Heart left ventricle (tissue), 13 donors: ENCODE measurements at regions not wholly inside any gene's neighbourhood (a gene's known extent, or its start where the extent isn't known, plus 50 kb on each side); places are given as distances from the start of the nearest gene placed in this dataset.

ENCODE experiments used
- POLR2A ChIP-seq, 2 donors: fragments of 450-650 bp; IDR thresholded peaks; one replicate each; pipeline ENCODE4 v1.6.1; 2017; ENCODE audit warnings: antibody characterized with exemption in 2 of 2, mild to moderate bottlenecking in 2 of 2, moderate library complexity in 2 of 2
- TF ChIP-seq, protein P1 (sequence below), 12 donors: fragments of 200-600 bp; sonication (generic) in 4 of 12; IDR thresholded peaks; one replicate each; pipeline versions ENCODE4 v1.5.0 to v1.8.0; 2018 to 2022; ENCODE audit warnings: antibody characterized with exemption in 12 of 12, mild to moderate bottlenecking in 5 of 12
- donor health status: ischemic (EF 13 %, LVEDD 7.1; RV severe dilation, severe dysfunction).
- donor health status: DM: no; HTN: yes; CAD: no.
- donor health status: DM: no; HTN: no; CAD: no.
- donor health status: ischemic (EF 25% LVEDD 6.9; RV normal size, moderate dysfunction).
- donor health status: ischemic (EF 25% LVEDD 5.7; RV mildly dilated, moderate dysfunction).
- donor health status: ischemic (EF 35%, LVEDD 5.7; RV mildly dilated, moderate dysfunction).
- donor health status: nonischemic (EF 11% LVEDD 7.7; RV severe dilation, severe dysfunction).
- donor health status: DM: yes; HTN: yes; CAD: no.
- donor health status: PGD.
- donor health status: ischemic (EF 29% LVEDD 5.4; RV normal size, mild dysfunction).
- donor health status: nonischemic (EF 23%, LVEDD 6.1; RV moderate dilation, normal function).

DNA sequence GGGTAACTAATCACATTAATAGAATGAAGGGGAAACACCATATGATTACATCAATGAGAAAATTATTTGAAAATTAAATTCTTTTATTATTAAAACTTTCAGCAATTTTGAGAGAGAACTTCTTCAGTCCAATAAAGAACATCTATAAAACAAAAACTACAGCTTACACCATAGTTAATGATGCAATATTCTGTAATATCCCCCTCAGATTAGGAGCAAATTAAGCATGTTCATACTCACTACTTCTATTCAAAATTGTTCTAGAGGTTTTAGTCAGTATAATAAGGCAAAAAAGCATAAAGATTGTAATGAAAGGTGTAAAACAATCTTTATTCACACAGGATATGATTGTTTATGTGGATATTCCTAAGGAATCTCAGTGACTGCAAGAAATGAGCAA is 465.4 kb downstream of the CD109 start:
- no peak for TF ChIP-seq POLR2A (IDR thresholded peaks at IDR 0.05)
- TF ChIP-seq, protein P1, sequence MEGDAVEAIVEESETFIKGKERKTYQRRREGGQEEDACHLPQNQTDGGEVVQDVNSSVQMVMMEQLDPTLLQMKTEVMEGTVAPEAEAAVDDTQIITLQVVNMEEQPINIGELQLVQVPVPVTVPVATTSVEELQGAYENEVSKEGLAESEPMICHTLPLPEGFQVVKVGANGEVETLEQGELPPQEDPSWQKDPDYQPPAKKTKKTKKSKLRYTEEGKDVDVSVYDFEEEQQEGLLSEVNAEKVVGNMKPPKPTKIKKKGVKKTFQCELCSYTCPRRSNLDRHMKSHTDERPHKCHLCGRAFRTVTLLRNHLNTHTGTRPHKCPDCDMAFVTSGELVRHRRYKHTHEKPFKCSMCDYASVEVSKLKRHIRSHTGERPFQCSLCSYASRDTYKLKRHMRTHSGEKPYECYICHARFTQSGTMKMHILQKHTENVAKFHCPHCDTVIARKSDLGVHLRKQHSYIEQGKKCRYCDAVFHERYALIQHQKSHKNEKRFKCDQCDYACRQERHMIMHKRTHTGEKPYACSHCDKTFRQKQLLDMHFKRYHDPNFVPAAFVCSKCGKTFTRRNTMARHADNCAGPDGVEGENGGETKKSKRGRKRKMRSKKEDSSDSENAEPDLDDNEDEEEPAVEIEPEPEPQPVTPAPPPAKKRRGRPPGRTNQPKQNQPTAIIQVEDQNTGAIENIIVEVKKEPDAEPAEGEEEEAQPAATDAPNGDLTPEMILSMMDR (IDR thresholded peaks at IDR 0.05): no peak
